Rectal smooth muscle tissue (tissue), 1 donor: ENCODE measurements at regions not wholly inside any gene's neighbourhood (a gene's known extent, or its start where the extent isn't known, plus 50 kb on each side); places are given as distances from the start of the nearest gene placed in this dataset.

Experiments
- H3K27ac ChIP-seq: one replicate; pipeline ENCODE4 v1.7.0; 2013; ENCODE audit warnings: low read depth, low read length, inconsistent platforms
- H3K27me3 ChIP-seq: one replicate; pipeline ENCODE4 v1.7.0; 2013; ENCODE audit warnings: low read length; ENCODE audit not compliant: control insufficient read depth, insufficient read depth
- H3K36me3 ChIP-seq: one replicate; pipeline ENCODE4 v1.7.0; 2013; ENCODE audit warnings: low read length; ENCODE audit not compliant: control insufficient read depth, insufficient read depth
- H3K4me1 ChIP-seq: one replicate; pipeline ENCODE4 v1.7.0; 2013; ENCODE audit warnings: low read length; ENCODE audit not compliant: control insufficient read depth, insufficient read depth
- H3K4me3 ChIP-seq: one replicate; pipeline ENCODE4 v1.7.0; 2013; ENCODE audit warnings: low read length
- H3K9ac ChIP-seq: one replicate; pipeline ENCODE4 v1.7.0; 2013; ENCODE audit warnings: low read length

- H3K27me3 ChIP-seq = no peaks in the 10 kb centered on the region
- H3K4me1 ChIP-seq = no peaks in the 10 kb centered on the region
- H3K9ac ChIP-seq = no peak overlapping the region
- no peaks in the 10 kb centered on the region for H3K36me3 ChIP-seq
- no peak overlapping the region for H3K4me3 ChIP-seq
- H3K27ac ChIP-seq = no peak overlapping the region
These were observed 89.9 kb upstream of the DSCAM start for GRCh38 chr21:40936771-40937261.

GRCh38 chr21:40938078-40938477 lies 91.1 kb upstream of the DSCAM start:
- H3K27ac ChIP-seq = no peak overlapping the region
- no peaks in the 10 kb centered on the region for H3K36me3 ChIP-seq
- no peak overlapping the region for H3K9ac ChIP-seq
- H3K4me3 ChIP-seq = no peak overlapping the region
- no peaks in the 10 kb centered on the region for H3K27me3 ChIP-seq
- no peaks in the 10 kb centered on the region for H3K4me1 ChIP-seq

GRCh38 chr21:40938611-40939010 lies 91.7 kb upstream of the DSCAM start:
- no peaks in the 10 kb centered on the region for H3K4me1 ChIP-seq
- H3K36me3 ChIP-seq = no peaks in the 10 kb centered on the region
- no peak overlapping the region for H3K27ac ChIP-seq
- no peaks in the 10 kb centered on the region for H3K27me3 ChIP-seq
- no peak overlapping the region for H3K9ac ChIP-seq
- no peak overlapping the region for H3K4me3 ChIP-seq

- no peaks in the 10 kb centered on the region for H3K27me3 ChIP-seq
- no peak overlapping the region for H3K9ac ChIP-seq
- H3K4me3 ChIP-seq = no peak overlapping the region
- no peaks in the 10 kb centered on the region for H3K4me1 ChIP-seq
- H3K36me3 ChIP-seq = no peaks in the 10 kb centered on the region
- H3K27ac ChIP-seq = no peak overlapping the region
These were observed 100.8 kb upstream of the DSCAM start for GRCh38 chr21:40947713-40948112.

GRCh38 chr21:40950970-40951369 lies 104.0 kb upstream of the DSCAM start:
- Histone ChIP-seq H3K4me3 (no peak overlapping the region), H3K36me3 (no peaks in the 10 kb centered on the region), H3K27ac (no peak overlapping the region), H3K9ac (no peak overlapping the region), H3K4me1 (no peaks in the 10 kb centered on the region), H3K27me3 (no peaks in the 10 kb centered on the region)

- Histone ChIP-seq H3K4me1 (no peaks in the 10 kb centered on the region), H3K9ac (no peak overlapping the region), H3K36me3 (no peaks in the 10 kb centered on the region), H3K27ac (no peak overlapping the region), H3K4me3 (no peak overlapping the region), H3K27me3 (no peaks in the 10 kb centered on the region)
These were observed 105.8 kb upstream of the DSCAM start for GRCh38 chr21:40952551-40953323.

DNA sequence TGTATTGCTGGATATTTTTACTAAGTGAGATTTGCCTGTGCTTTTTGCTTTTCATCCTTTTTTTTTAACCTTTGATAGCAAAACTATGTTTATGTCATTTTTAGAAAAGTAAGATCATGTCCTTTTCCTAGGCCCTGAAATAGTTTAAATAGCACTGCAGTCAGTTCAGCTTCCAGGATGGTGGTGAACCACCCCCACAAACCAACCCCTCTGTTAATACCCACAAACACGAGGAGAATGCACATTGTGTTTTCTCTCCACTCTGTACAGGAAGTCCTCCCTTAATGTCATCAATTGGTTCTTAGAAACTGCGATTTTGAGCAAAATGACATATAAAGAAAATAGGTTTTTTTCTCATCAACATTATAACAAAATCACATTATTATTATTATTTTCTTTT lies 117.7 kb upstream of the DSCAM start:
- H3K4me3 ChIP-seq = no peak overlapping the region
- no peaks in the 10 kb centered on the region for H3K4me1 ChIP-seq
- H3K27ac ChIP-seq = no peak overlapping the region
- H3K9ac ChIP-seq = no peak overlapping the region
- no peaks in the 10 kb centered on the region for H3K36me3 ChIP-seq
- no peaks in the 10 kb centered on the region for H3K27me3 ChIP-seq

- no peaks in the 10 kb centered on the region for H3K36me3 ChIP-seq
- no peak overlapping the region for H3K9ac ChIP-seq
- H3K4me3 ChIP-seq = no peak overlapping the region
- no peak overlapping the region for H3K27ac ChIP-seq
- H3K4me1 ChIP-seq = no peaks in the 10 kb centered on the region
- H3K27me3 ChIP-seq = no peaks in the 10 kb centered on the region
These were observed 120.8 kb upstream of the DSCAM start for GRCh38 chr21:40967771-40968170.

DNA sequence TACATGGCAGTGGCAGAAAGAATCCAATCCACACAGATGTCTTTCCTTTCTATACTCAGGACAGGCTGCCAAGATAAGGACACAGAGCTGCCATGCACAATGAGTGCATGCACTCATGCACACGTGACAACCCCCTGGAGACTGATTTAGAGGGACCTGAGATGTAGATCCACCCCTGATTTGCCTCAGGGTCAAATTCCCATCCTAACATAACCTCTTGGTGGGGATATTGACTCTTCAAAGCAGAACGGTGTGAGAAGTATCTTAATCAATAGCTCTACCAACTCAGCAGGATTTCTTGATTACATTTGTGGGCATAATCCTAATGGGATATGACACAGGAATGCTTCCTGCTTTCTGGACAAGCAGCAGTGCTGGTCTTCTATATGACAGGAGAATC lies 125.2 kb upstream of the DSCAM start:
- Histone ChIP-seq H3K9ac (no peak overlapping the region), H3K27ac (no peak overlapping the region), H3K27me3 (no peaks in the 10 kb centered on the region), H3K36me3 (no peaks in the 10 kb centered on the region), H3K4me3 (no peak overlapping the region), H3K4me1 (no peaks in the 10 kb centered on the region)

GRCh38 chr21:40976198-40977109 lies 129.5 kb upstream of the DSCAM start:
- Histone ChIP-seq H3K4me1 (no peaks in the 10 kb centered on the region), H3K27ac (no peak overlapping the region), H3K4me3 (no peak overlapping the region), H3K27me3 (no peaks in the 10 kb centered on the region), H3K36me3 (no peaks in the 10 kb centered on the region), H3K9ac (no peak overlapping the region)

- Histone ChIP-seq H3K4me3 (no peak overlapping the region), H3K27ac (no peak overlapping the region), H3K27me3 (no peaks in the 10 kb centered on the region), H3K4me1 (no peaks in the 10 kb centered on the region), H3K36me3 (no peaks in the 10 kb centered on the region), H3K9ac (no peak overlapping the region)
These were observed 138.4 kb upstream of the DSCAM start for GRCh38 chr21:40985370-40985769.

DNA sequence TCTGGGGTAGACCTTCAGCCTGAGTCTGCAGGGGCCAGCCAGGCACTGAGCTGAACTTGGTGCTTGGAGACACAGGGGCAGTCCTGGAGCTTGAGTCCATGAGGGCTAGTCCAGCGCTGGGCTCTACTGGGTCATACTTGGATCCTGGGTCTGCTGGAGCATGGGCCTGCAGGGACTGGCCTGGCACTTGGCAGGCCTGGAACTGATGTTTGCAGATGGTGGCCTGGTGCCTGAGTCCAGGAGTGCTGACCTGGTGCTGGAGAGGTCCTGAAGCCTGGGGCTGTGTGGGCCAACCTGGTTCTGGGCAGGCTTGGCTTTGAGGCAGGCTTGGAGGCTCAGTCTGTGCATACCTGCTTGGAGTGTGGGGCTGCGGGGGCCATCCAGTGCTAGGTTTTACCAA lies 143.4 kb upstream of the DSCAM start:
- Histone ChIP-seq H3K9ac (no peak overlapping the region), H3K27ac (no peak overlapping the region), H3K4me3 (no peak overlapping the region), H3K27me3 (no peaks in the 10 kb centered on the region), H3K36me3 (no peaks in the 10 kb centered on the region), H3K4me1 (no peaks in the 10 kb centered on the region)
